ENCODE measurements at regions not wholly inside any gene's neighbourhood (a gene's known extent, or its start where the extent isn't known, plus 50 kb on each side); places are given as distances from the start of the nearest gene placed in this dataset.

- TF ChIP-seq CTCF (IDR thresholded peaks at IDR 0.05) (no peak), POLR2AphosphoS5 (IDR thresholded peaks at IDR 0.05; ENCODE audit: low read depth, low read length) (no peak), REST (IDR thresholded peaks at IDR 0.05; ENCODE audit: insufficient read depth in 1 of 2, low read depth in 2 of 2, low read length in 1 of 2) (no peak)
Observed at GRCh38 chr2:236489895-236490404, 79.7 kb upstream of the ACKR3 start.
